Activated naive CD4-positive, alpha-beta T cell (primary cell): ENCODE measurements at regions not wholly inside any gene's neighbourhood (a gene's known extent, or its start where the extent isn't known, plus 50 kb on each side); places are given as distances from the start of the nearest gene placed in this dataset.

Source experiments
- DNase-seq, 4 experiments: peaks; one replicate each; lab custom pipeline; 2025; lab: John Stamatoyannopoulos, UW

- DNase-seq = no peak
Measured at GRCh38 chr15:93239591-93239990, 150.6 kb upstream of the RGMA start.

- no peak for DNase-seq
Measured at GRCh38 chr15:93238641-93239040, 149.6 kb upstream of the RGMA start.

GRCh38 chr15:93235926-93236780 lies 147.1 kb upstream of the RGMA start:
- no peak for DNase-seq

GRCh38 chr15:93235269-93235668 lies 146.3 kb upstream of the RGMA start:
- no peak for DNase-seq

- DNase-seq = no peak
Measured at GRCh38 chr15:93233710-93234109, 144.7 kb upstream of the RGMA start.

GRCh38 chr15:93232845-93233244 lies 143.8 kb upstream of the RGMA start:
- DNase-seq = no peak

GRCh38 chr15:93231994-93232393 lies 143.0 kb upstream of the RGMA start:
- DNase-seq = no peak

GRCh38 chr15:93231261-93231925 lies 142.4 kb upstream of the RGMA start:
- DNase-seq = no peak

GRCh38 chr15:93228546-93228945 lies 139.5 kb upstream of the RGMA start:
- no peak for DNase-seq

GRCh38 chr15:93223803-93224202 lies 134.8 kb upstream of the RGMA start:
- no peak for DNase-seq

- DNase-seq = no peak
Measured at GRCh38 chr15:93221759-93222158, 132.7 kb upstream of the RGMA start.

- DNase-seq = no peak
Measured at GRCh38 chr15:93219859-93220420, 130.9 kb upstream of the RGMA start.

- DNase-seq = no peak
Measured at GRCh38 chr15:93217343-93217742, 128.3 kb upstream of the RGMA start.

- DNase-seq = no peak
Measured at GRCh38 chr15:93214106-93214505, 125.1 kb upstream of the RGMA start.

- no peak for DNase-seq
Measured at GRCh38 chr15:93213281-93213680, 124.3 kb upstream of the RGMA start.

GRCh38 chr15:93212578-93212977 lies 123.6 kb upstream of the RGMA start:
- DNase-seq = no peak

- DNase-seq = no peak
Measured at GRCh38 chr15:93210995-93211394, 122.0 kb upstream of the RGMA start.

GRCh38 chr15:93209690-93210445 lies 120.9 kb upstream of the RGMA start:
- no peak for DNase-seq

GRCh38 chr15:93206893-93207292 lies 117.9 kb upstream of the RGMA start:
- no peak for DNase-seq

GRCh38 chr15:93205413-93205812 lies 116.4 kb upstream of the RGMA start:
- no peak for DNase-seq

- DNase-seq = no peak
Measured at GRCh38 chr15:93203036-93203435, 114.0 kb upstream of the RGMA start.

- no peak for DNase-seq
Measured at GRCh38 chr15:93202405-93202804, 113.4 kb upstream of the RGMA start.
